ENCODE measurements at regions not wholly inside any gene's neighbourhood (a gene's known extent, or its start where the extent isn't known, plus 50 kb on each side); places are given as distances from the start of the nearest gene placed in this dataset.

- no peak for TF ChIP-seq CTCF (IDR thresholded peaks at IDR 0.05; ENCODE audit: poor library complexity, severe bottlenecking)
- no peak for TF ChIP-seq RAD21 (conservative IDR thresholded peaks at IDR 0.05)
- no peak for TF ChIP-seq EZH2 (IDR thresholded peaks at IDR 0.05; ENCODE audit: borderline replicate concordance, insufficient read depth, low read length, poor library complexity, severe bottlenecking)
- TF ChIP-seq EP300 (conservative IDR thresholded peaks at IDR 0.05; ENCODE audit: poor library complexity, severe bottlenecking) = no peak
- TF ChIP-seq POLR2AphosphoS5 (IDR thresholded peaks at IDR 0.05) = no peak
- TF ChIP-seq REST (IDR thresholded peaks at IDR 0.05; ENCODE audit: borderline replicate concordance) = no peak
- TF ChIP-seq MXI1 (conservative IDR thresholded peaks at IDR 0.05; ENCODE audit: poor library complexity, severe bottlenecking) = no peak
- no peak for TF ChIP-seq SMC3 (conservative IDR thresholded peaks at IDR 0.05; ENCODE audit: poor library complexity)
- TF ChIP-seq TAF1 (IDR thresholded peaks at IDR 0.05; ENCODE audit: low read depth) = no peak
These were observed 59.8 kb upstream of the TBX3 start for GRCh38 chr12:114743799-114744198.
